Fibroblast of villous mesenchyme (primary cell): ENCODE measurements at regions not wholly inside any gene's neighbourhood (a gene's known extent, or its start where the extent isn't known, plus 50 kb on each side); places are given as distances from the start of the nearest gene placed in this dataset.

Experiments used
- DNase-seq: peaks from one replicate; pipeline ENCODE4 v3.0.0-alpha.2; 2010; ENCODE audit warnings: low read depth
- H3K4me3 ChIP-seq: 2 replicates; pipeline ENCODE4 v1.5.1; 2011; ENCODE audit warnings: low read depth, mild to moderate bottlenecking, low read length
- CTCF ChIP-seq: IDR thresholded peaks from 2 replicates; pipeline ENCODE4 v1.5.1; 2012; ENCODE audit warnings: low read depth, mild to moderate bottlenecking, low read length; ENCODE audit not compliant: insufficient read depth

DNA sequence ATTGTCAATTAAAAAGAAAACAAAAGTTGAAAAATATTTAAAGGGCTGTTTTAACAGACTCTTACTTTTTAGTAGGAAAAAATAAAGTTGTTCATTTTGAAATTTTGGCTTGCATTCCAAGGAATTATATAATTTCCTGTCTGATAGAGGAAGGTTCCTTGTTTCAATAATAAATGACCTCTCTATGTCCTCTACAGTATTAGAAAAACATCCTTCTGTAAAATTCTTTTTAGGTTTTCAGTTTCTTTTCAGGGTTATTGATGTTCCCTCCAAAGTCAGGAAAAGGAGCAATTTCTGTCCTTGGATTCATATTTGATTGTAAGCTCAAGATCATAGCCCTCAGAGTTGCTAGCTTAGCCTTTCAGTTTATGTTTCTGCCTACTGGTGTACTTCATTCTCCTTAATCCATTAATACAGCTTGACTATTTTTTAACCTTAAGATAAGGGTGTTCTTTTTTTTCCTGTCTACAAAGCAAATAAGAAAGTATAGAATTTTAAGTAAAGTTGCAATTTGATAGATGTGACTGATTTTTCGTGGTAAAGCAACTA is 125.2 kb upstream of the COL3A1 start:
- no peak for DNase-seq
- no peak for TF ChIP-seq CTCF
- H3K4me3 ChIP-seq, result no peak overlapping the region

- DNase-seq, result no peak
- no peak for TF ChIP-seq CTCF
Observed at GRCh38 chr2:188850786-188851185, 123.4 kb upstream of the COL3A1 start.

DNA sequence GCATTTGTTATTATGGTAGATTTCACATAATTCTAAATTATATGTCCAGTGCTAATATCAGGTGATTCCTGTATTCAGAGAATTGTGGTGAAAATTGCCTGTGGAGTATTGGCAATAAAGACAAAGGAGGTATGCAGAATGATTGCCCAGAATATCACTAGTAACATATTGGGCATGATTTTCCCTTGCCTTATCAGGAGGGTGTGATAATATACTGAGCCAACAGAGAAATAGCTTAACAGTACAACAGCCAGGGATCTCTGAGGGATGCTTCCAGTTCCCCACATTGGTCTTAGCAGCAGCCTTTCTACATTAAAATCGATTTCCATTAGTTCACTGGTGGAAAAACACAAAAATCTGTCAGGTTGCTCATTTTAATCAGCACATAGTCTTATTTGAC is 122.9 kb upstream of the COL3A1 start:
- DNase-seq, result no peak
- TF ChIP-seq CTCF, result no peak
- no peak overlapping the region for H3K4me3 ChIP-seq

More at GRCh38 chr2:188850786-188851185, 123.4 kb upstream of the COL3A1 start:
- no peak overlapping the region for H3K4me3 ChIP-seq

DNA sequence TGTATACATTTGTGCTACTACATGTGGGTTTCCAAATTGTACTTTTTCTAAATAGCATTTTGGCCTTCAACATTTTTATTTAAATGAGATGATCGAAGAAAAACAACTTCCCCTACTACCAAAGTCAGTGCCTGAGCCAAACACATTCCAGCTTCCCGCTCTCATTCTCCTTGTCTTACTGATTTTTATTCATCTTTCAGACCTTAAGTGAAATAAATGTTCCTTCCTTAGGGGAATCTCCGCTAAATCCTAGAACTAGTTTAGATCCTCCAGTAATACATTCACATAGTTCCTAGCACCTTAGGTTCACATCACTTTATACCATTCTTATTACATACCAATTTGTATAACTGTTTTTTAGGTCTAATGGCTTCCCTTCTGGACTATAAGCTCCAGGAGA is 122.3 kb upstream of the COL3A1 start:
- H3K4me3 ChIP-seq, result no peak overlapping the region
- no peak for TF ChIP-seq CTCF
- no peak for DNase-seq

- DNase-seq, result peak; percentile 88
Observed at GRCh38 chr2:188852772-188853171, 121.4 kb upstream of the COL3A1 start.

DNA sequence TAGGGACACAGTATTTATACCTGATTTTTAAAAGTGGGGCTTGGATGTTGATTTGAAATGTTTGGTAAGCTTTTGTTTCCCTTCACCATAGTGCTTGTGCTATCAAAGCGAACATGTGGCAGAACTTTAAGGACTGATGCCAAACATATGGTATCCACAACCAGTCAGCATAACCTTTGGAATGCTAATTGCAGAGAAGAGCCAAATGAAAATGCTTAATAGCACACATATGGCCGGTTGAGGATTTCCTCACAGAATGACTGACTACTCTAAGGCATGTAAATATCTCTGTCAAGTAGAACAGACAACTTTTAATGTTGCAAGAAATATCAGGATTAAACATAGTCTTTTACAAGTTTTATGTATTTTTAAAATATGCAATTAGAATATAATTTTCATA is 120.9 kb upstream of the COL3A1 start:
- no peak for TF ChIP-seq CTCF
- peak; percentile 97 for DNase-seq

More at GRCh38 chr2:188852772-188853171, 121.4 kb upstream of the COL3A1 start:
- no peak overlapping the region for H3K4me3 ChIP-seq
- no peak for TF ChIP-seq CTCF

GRCh38 chr2:188865681-188866080 is 108.5 kb upstream of the COL3A1 start:
- H3K4me3 ChIP-seq, result no peak overlapping the region
- no peak for TF ChIP-seq CTCF
- DNase-seq, result peak; percentile 54

More for the DNA sequence above, 120.9 kb upstream of the COL3A1 start:
- no peak overlapping the region for H3K4me3 ChIP-seq
